Stimulated activated CD8-positive, alpha-beta memory T cell treated with anti-CD3 and anti-CD28 coated beads, Interleukin-15, amount 100 ng/mL, for 24 hours (primary cell): ENCODE measurements at regions not wholly inside any gene's neighbourhood (a gene's known extent, or its start where the extent isn't known, plus 50 kb on each side); places are given as distances from the start of the nearest gene placed in this dataset.

Source experiments
- DNase-seq: peaks from one replicate; pipeline ENCODE4 v3.0.0-alpha.2; 2020; ENCODE audit warnings: low read depth

GRCh38 chr22:47391169-47392053 lies 629.0 kb downstream of the TBC1D22A start:
- DNase-seq, result no peak

DNA sequence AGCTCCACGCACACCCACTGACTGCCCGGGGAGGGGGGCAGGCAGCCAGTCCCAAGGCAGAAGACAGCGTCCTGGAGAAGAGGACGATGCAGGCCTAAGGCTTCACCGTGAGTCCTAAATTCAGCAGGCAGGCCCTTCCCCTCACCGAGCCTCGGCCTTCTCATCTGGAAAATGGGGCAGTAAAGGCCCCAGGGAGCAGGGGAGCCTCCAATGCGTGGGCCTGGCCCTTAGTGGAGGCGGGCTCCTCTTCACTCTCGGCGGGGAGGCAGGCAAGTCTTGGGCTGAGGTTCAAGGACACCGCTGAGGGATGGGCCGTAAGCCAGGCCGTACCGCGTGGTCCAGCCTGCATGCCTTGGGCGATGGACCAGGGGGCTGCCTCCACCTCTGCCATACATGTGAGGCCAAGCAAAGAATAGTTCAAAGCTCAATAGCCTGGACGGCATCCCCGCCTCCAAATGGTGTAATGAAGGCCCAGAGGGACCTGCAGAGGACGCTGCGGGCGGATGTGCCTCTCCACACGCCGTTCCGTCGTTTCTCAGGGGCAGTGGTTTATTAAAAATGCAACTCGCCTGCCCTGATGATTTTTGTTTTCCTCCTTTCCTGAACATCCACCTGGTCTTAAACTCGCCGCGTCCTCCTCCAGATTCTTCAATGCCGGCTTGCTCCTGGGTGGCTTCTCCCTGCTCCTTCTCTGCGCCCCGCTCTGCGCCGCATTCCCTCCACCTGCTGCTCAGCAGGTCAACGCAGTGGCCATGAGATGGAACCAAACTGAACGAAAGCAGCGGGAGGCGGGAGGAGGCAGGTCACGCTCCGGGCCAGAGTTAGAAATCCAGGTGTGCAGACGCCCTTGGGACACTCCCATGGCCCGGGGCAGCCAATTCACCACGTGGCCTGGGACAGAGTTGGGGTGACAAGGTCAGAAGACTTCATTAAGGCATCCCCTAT lies 627.8 kb downstream of the TBC1D22A start:
- DNase-seq, result no peak

GRCh38 chr22:47389201-47389600 lies 626.8 kb downstream of the TBC1D22A start:
- DNase-seq, result no peak

GRCh38 chr22:47388778-47389177 lies 626.3 kb downstream of the TBC1D22A start:
- no peak for DNase-seq

DNA sequence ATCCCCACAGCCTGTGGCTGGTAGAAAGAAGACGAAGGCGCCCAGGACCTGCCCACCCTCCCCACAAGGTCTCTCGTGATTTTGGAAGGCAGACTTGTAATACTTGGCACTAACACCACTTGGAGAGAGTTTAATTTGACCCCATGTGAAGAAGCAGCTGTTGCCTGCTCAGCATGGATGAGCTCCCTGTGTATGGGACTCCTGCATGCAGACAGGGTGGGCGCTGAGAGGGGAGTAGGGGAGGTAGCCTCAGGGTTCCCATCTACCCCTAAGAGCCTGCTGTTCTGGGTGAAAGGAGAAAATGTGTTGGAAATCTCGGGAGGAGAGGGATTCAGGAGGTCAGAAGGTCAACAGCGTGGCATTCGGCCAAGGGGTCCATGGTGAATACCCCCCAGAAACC lies 625.9 kb downstream of the TBC1D22A start:
- no peak for DNase-seq

DNA sequence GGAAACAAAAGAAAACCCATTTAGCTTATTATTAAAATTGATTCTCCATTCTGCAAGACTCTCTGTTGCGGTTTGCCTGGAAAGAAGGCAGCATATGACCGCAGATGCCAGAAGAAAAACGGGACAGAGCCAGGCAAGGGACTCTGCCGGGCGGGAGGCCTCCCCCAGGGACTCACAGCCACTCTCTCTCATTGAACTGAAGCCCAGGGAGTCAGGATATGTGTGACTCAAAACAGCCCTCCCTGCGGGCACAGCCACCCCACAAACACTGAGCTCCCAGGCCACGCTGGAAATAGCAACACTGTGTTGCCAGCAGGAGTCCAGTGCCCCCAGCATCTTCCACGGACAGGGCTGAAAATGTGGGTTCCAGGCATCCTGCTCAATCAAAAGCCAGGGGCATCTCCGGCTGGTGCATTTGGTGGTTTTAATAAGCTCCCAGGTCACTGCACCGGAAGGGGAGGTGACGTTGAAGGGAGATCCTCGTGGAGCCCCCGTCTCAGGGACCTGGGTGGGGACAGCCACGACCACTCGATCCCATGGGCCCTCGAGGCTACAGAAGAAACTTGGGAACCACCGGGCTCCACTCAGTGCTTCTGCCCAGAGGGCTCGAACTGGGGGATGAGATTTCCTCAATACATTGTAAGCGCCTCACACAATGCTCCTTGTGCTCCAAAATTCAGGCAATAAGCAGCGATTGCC lies 624.5 kb downstream of the TBC1D22A start:
- no peak for DNase-seq

DNA sequence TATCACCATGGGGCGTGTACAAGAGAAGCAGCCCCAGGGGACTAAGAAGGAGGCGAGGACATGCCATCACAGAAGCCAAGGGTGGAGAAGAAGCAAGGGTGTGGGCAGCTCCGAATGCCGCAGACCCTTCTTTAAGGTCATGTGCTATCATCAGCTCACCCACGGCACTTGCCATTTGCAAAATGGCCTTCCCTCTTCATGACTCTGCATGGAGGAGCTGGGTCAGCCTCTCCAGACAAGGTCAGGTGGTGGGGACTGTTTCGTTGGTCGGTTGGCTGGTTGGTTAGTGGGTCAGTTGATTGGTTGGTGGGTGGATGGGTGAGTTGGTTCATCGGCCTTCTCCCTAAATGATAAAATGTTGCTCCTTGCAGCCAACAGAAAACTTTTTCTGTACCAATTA lies 622.5 kb downstream of the TBC1D22A start:
- no peak for DNase-seq

DNA sequence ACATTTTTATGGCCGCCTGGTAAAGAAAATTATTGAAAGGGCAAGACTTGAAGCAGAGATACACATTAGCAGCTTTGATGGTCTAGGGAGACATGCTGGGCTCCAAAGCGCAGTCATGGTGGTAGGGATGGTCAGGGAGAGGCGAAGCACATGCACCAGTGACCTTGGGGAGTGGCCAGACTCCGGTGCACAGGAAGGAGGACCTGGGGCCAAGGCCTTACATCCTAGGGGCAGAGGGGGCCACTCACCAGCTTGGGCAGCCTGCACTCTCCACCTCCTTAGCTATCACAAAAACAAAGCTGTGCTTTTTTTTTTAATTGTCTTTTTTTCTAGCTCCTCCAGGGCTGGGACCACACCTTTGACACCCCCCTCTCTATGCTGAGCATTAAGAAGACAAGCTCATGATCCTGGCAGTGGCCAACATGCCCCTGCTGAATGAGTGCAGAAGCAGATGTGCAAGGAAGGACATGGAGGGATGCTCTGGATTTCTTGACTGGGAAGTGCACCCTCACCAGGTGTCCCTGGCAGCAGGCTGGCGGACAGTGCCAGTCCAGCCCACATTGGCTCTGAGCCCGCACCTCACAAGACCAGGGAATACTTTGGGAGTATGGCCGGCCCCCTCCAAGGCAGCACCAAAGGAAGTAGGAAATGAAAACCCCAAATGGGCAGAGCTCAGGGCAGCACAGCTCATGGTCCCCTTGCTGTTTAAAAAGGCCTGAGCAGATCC lies 619.9 kb downstream of the TBC1D22A start:
- no peak for DNase-seq

GRCh38 chr22:47381240-47381639 lies 618.8 kb downstream of the TBC1D22A start:
- DNase-seq, result no peak

- no peak for DNase-seq
Observed at GRCh38 chr22:47380692-47381091, 618.2 kb downstream of the TBC1D22A start.

DNA sequence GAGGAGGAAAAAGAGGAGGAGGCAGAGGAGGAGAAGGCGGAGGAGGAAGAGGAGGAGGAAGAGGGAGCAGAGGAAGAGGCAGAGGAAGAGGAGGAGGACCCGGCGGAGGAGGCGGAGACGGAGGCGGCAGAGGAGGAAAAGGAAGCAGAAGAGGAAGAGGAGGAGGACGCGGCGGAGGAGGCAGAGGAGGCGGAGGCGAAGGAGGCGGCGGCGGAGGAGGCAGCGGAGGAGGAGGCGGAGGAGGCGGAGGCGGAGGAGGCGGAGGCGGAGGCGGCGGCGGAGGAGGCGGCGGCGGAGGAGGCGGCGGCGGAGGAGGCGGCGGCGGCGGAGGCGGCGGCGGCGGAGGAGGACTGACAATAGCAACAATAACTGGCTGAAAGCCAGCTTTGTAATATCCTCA lies 616.6 kb downstream of the TBC1D22A start:
- DNase-seq, result no peak

GRCh38 chr22:47377926-47378560 lies 615.6 kb downstream of the TBC1D22A start:
- DNase-seq, result no peak

- no peak for DNase-seq
Observed at GRCh38 chr22:47376901-47377505, 614.6 kb downstream of the TBC1D22A start.

DNA sequence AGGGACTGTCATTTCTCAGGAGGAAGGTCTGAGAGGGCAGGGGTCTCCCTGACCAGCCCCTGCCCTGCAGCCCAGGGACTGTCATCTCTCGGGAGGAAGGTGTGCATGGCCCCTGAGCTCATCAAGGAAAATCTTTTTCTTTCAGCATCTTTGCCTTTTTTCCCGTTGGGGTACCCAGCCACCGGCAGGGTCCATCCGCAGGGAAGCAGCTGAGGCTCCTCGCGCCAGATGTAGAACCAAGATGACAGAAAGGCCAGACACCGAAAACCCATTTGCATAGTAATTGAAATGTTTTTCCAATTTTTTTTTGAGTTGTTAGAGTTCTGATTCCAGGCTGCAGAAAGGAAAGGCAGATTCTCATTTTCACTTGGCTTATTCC lies 613.9 kb downstream of the TBC1D22A start:
- no peak for DNase-seq

DNA sequence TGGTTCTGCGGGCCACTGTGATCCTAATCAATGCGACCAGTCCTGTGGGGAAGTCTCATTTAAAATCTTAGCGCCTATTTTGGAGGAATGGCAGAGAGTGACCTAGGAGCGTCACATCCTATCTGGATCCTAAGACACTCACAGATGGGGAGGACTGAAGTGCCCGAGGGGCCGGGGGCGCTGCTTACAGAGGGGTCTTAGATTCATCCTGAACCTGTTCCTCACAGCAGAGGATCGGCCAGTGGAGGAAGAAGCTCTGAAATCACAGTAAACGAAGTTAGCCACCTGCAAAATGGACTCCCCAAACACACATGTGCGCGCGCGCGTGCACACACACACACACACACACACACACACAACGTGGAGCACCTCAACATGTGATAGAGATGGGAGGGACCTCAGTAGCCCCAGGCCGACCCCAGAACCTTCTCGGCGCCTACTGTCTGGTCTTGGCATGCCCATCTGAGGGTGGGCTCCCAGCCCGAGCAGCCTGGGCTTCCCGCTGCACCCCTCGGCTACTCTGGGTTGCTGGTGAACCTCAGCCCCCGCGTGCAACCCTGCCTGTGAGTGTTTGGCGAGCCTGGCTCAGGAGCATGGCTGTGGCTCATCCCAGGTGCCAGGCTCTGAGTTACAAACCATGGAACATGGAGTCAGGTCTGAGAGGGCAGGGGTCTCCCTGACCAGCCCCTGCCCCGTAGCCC lies 613.3 kb downstream of the TBC1D22A start:
- no peak for DNase-seq

DNA sequence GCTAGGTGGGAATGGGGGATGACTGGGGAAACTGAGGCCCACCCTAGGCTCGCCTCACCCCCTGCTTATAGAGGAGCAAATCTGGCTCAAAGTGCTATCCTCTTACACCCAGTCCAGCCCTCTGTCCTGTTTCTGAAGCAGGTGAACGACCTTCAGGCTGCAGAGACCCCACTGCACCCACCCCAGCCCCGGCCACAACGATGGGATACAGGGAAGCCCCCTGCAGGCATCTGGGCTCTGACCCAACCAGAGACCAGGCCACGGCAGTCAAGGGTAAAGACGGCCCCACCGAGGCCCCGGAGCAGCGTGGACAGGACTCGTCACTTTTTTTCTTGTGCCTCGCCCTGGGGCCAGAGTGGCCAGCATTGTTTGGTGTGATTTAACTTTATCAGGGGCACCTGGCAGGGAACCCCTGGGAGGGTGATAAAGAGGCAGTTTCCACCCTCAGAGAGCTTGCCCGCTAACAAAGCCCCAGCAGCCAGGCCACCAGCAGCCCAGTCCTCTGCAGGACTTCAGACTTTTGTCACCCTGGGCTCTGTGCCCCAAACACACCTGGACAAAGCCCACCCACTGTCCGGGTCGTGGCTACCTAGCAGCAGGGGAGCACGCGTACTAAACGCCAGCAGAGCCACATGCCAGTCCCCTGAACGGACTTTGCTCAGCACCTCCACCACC lies 612.6 kb downstream of the TBC1D22A start:
- DNase-seq, result no peak

GRCh38 chr22:47374273-47374771 lies 611.9 kb downstream of the TBC1D22A start:
- no peak for DNase-seq

- DNase-seq, result no peak
Observed at GRCh38 chr22:47373648-47374272, 611.3 kb downstream of the TBC1D22A start.
